HG03175 (cell line): ENCODE measurements at regions not wholly inside any gene's neighbourhood (a gene's known extent, or its start where the extent isn't known, plus 50 kb on each side); places are given as distances from the start of the nearest gene placed in this dataset.

ENCODE experiments used
- ATAC-seq: cut with Tn5 transposase; IDR thresholded peaks from one replicate; pipeline ENCODE4 v1.9.1; 2021; ENCODE audit warnings: mild to moderate bottlenecking, moderate library complexity; ENCODE audit not compliant: unreplicated experiment

DNA sequence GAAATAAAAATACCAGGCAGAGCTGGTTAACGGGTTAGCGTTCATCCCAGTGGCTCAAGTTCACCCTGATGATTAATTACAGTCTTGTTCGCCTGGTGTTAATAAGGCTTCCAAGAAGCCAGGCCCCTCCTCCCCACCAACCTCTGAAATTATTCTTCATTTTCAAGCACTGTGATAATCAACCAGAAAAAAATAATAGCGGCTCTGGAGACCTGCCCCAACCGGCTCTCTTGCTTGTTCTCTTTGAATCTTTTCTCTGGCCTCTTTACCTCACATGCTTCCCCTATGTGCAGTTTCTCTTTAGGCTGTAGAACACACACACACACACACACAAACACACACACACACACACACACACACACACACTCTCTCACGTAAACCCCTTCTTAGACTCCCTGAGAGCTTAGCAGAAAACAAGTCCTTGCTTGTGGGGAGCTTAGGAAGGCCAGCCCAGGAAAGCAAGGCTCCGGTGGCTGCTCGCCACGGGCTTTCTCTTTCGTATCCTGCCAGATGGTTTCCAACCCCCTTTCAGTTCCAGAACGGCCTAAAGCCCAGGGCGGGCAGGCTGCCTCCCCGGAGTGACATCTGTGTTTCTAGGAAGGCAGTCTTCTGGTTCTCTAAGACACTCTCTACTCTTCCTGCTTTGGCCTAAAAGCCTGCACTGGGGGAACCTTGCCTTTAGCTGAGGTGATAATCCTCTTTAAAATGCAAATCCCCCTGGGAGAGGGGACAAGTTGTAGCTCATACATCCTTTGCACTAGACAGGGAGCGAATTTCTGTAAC, 106.4 kb upstream of the SESN3 start:
- ATAC-seq, result peak; percentile 78

DNA sequence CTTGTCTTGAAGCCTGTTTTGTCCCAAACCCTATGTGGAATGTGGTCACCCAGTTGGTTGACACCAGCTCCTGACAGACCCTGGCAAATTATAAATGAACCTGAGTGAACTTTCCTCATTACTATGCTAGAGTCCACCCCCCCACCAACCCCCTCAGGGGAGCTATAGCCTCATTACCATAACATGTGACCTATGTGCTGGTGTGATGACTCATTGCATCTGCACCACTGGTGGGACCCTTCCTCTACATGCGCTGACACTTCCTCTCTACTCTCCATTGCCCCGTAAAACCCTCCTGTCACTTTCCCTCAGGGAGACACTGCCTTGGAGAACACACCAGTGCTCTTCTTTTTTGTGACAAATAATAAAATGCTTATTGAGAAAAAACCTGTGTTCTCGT, 105.0 kb upstream of the SESN3 start:
- ATAC-seq, result no peak

DNA sequence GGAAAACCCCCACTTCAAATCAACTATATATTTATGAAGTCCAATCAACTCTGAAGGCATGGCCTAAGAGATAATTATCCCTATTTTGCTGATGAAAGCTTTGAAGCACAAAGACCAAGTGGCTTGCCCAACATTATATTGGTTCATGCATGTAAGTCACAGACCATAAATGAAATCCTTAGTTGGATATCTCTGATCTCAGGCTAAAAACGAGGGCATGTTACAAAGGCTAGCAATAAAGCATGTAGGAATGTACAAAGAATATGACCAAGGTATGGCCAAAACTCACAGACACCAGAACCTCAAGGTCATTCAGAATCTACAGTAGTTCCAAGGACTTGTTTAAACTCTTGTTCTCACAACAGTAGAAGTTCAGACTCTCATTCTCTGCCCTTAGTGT, 100.2 kb upstream of the SESN3 start:
- no peak for ATAC-seq

DNA sequence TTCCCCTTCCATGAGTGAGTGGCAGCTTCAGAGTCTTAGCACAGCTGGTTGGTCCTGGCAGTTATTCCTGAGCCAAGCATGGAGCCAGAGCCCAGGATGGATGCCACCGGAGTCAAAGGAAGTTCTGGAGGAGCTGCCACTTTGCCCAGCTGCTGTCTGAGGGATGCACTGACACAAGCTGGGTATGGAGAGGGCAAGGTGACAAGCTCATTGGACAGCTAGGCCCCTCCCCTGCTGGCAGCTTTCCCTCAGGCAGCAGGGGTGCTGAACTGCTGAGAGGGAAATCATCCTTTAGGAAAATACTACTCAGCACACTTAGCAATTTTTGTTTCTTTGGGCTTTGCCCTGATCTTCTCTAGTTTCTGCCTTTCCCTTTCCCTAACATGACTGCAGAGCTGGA, 99.3 kb upstream of the SESN3 start:
- no peak for ATAC-seq

DNA sequence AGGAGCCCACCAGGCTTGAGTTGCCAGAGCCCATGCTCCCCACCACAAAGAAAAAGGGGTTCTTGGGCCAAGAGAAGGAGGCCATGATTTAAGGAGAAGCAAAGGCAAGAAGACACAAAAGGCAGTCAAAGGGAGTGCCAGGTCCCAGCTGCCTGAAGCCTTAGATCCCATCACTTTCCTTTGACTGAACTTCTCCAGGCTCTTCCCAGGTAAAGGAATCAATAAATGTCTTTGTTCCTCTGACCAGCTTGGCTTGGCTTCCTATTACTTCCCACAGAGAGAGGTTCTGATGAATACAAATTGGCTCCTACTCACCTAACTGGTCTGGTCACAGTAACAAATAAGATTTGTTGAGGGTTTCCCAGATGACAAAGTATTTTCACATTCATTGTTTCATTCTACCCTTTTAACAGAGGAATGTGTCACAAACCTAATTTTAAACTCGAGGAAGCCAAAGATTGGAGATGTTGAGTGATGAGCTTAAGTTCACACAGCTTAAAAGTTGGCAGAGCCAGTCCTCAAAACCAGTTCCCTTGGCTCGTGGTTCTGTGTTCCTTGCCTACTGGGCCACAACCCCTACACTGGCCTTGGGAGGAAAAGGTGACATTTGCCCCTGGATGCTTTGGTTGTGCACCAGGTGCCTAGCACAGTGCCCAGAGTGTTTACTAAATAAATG, 96.4 kb upstream of the SESN3 start:
- no peak for ATAC-seq

DNA sequence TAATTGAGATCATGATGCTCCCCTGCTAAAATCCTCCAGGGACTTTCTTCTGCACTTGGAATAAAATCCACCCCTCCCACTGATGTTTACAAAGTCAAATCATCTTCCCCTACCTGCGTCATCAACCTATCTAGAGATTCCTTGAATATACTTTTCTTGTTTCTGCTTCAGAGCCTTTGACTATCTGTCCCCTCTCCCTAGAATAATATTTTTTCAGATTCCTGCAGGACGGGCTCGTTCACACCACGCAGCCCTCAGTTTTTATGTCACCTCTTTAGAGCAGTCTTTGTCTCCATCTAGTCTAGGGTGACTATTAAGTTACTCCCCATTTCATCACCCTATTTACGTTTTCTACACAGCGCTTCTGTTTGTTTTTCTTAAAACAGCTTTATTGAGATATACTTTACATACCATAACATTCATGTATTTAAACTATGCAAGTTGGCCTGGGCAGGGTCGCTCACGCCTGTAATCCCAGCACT, 94.8 kb upstream of the SESN3 start:
- ATAC-seq, result no peak

DNA sequence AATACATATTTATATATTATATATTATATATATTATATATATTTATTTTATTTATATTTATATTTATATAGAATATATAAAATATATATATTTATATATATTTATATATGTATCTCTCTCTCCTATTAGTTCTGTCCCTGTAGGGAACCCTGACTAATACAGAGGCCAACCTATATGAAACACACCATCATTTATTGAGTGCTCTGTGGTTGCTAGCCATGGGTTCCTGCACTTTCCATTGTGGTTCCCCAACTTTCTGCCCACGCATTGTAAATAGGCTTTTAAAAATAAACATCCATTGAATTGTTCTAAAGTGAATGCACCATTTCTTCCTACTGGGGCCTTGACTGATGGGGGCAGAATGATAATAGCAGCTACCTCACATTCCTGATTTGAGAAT, 93.8 kb upstream of the SESN3 start:
- ATAC-seq, result no peak

DNA sequence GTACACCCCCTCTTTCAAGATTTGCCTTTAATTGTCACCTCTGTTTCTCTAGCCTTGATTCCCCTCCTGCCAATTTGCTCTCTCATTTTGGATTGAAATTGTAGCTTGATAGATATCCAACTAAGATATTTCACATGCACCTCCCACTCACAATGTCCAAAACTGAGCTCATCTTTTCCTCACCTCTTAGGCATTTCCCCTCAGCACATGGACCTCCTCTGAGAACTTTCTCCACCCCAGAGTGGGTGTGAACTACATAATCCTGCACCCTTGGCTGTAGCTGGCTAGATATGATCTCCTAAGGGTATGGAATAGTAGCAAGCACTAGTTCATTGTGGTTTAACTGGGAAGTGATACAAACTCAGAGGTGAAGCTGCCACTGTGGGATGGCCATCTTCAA, 91.5 kb upstream of the SESN3 start:
- ATAC-seq, result no peak

DNA sequence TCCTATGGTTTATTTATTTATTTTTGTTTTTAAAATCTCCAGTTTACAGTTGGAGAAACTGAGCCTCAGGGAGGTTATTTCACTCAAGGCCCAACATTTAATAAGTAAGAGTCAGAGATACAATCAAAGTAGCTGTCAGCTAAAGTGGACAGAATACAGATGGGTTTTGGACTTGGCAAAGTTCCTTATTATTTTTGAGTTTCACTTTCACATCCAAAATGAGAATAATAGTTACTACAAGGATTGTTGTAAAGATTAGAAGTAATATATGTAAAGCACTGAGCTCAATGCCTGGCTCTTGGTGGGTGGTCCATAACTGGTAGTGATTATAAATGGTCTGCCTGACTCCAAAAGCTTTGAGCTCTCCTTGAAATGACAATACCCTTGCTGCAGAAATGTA, 87.5 kb upstream of the SESN3 start:
- no peak for ATAC-seq

DNA sequence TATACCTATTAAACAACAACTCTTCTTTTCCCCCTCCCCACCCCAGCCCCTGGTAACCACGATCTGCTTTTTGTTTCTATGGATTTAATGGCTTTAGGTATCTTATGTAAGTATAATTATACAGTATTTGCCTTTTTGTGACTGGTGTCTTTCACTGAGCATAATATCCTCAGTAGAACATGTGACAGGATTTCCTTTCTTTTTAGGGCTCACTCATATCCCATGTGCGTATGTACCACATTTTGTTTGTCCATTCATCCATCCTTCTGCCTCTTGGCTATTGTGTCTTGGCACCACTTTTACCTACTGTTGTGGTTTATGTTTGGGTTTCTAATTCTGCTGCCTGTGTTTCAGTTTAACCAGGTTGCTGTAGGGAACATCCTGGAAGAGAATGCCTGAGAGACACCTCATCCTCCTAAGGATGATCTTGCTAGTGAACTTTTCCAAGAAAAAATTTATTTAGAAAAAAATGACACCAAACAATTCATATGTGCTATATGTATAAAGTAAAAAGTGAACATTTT, 77.6 kb upstream of the SESN3 start:
- no peak for ATAC-seq

DNA sequence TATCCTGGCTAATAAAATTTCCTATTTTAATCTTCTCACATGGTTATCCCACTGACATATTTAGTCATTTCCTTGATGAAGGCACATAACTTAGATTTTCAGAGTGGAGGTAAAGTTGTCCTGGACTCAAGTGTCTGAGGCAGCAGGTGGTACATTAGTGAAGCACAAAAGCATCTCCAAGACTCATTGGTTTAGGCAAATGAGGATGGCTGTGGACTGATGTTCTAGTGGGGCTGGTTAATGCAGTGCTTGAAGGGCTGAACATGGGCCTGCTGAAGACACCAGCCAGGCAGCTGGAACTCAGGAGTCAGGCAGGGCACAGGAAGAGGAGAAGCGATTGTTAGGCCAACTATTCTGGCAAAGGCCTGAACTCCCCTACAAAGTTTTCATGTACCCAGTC, 76.3 kb upstream of the SESN3 start:
- no peak for ATAC-seq

DNA sequence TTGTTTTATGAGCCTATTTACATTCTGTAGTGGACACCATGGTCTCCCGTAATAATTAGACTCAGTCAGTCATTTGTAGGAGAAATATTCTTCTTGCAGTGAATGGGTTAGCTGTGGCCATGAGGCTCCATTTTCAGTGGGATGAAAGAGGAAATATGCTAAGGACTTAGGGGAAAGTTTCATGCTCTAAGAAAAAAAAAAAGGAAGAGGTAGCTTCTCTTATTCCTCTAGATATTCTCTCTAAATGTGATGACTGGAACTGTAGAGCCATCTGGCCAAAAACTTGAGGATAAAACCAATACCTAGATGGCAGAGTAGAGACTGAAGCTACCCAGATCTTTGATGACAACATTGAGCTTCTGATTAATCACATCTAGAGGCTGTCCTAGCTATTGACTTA, 75.8 kb upstream of the SESN3 start:
- ATAC-seq, result no peak

DNA sequence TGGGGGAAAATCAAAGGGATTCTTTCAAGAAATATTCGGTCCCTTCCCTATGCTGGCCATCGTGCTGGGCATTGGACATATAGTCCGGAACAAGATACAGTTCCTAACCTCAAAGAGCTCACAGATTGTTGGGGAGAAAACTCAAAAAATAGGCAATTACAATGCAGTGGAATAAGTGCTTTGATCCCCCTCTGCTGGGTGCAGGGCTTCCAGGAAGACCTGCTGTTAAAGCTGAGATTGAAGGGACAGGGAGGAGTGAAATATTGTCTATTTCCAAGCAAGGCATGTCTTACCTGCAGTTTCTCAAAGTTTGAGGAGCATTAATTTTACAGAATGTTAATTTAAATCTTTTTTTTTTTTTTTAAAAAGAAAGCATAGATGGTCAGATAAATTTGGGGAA, 75.1 kb upstream of the SESN3 start:
- ATAC-seq, result no peak

DNA sequence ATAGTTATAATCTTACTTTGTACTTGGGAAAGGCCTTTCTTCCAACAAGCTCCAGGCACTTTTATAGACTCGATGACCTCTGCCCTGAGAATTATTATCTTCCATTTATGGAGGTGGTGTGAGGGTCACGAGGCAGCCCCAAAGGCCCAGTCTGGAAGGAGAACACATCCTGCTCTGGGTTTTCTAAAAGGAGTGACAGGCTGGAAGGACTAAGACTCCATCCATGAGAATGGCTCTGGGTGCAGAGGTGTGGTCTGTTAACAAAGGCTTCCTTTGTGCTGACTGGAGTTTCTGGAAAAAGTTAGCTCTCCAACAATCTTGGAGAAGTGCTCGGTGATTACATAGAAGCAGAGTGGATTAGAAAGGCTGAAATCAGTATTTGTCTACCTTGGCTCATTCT, 74.7 kb upstream of the SESN3 start:
- no peak for ATAC-seq

DNA sequence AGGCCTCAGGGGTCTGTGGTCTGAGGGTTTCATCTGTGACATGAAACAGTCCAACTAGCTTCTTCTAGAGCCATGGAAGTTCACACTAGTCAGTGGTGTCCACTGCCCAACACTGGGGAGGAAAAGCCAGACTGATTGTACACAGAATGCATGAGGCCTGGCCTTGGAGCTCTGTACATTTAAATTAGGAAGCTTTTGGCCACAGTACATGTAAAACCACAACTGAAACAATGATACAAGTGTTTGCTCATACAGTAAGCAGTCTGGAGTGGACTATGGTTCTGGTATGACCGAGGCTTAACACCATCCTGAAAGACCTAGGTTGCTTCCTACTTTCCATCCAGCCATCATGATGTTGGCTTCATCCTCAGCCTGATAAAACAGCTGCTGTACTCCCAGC, 73.8 kb upstream of the SESN3 start:
- no peak for ATAC-seq

DNA sequence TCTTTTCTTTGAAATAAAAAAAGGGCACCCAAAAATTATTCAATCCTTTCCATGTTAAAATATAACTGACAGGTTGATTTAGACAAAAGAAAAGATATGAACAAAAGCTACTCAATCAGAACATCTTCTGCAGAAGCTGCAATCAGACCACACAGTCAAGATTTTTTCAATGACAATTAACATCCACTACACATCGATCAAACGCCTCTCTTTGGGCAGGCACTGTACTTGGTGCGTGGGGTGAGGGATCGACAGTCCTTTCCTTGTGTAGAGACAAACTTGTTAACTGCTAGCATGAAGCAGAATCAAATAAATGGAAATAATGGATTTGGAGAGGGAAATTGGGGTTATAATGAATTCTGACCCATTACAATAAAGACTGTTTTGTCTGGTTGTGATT, 71.2 kb upstream of the SESN3 start:
- no peak for ATAC-seq

DNA sequence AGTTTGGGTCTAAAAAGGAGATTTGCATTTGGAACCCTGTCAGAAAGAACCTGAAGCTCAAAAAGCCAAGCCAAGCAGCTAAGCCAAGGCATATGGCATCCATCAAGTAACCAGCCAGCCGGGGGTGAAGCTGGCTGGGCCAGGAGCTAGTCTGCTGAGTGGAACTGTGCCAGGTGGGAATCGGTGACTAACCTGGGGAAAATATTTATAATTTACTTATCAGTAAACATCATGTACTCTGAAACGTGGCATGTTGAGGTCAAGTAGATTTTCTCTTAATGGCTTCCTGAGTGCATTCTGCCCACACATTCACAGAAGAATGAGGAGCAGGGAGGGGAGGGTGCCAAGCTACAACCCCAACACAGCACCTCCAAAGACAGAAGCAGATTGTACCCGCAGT, 70.5 kb upstream of the SESN3 start:
- no peak for ATAC-seq

DNA sequence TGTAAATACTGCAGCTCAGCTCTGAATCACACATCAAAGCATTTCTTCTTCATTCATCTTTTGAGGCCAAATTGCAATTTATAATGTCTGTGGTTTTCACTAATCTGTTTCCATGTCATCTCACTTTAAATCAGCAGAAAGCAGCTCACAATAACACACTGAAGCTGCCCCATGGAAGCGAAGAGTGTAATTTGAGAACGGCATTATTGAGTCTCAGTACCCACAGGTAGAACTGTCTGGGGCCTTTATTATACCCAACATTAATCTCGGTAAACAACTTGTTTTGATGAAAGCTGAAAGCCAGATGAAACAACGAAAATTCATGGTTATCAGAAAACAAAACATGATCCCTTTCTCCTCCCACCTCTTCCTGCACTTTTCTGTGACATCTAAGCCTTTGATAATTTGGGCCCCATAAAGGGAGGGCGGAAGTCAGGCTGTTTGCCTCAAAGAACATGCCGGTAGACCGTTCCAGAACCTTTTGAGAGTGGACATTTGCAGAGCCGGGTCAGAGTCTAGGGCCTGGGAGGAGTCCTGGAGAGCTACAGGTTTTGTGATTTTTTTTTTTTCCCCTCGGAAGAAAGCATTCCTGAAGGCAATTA, 68.2 kb upstream of the SESN3 start:
- ATAC-seq, result no peak

DNA sequence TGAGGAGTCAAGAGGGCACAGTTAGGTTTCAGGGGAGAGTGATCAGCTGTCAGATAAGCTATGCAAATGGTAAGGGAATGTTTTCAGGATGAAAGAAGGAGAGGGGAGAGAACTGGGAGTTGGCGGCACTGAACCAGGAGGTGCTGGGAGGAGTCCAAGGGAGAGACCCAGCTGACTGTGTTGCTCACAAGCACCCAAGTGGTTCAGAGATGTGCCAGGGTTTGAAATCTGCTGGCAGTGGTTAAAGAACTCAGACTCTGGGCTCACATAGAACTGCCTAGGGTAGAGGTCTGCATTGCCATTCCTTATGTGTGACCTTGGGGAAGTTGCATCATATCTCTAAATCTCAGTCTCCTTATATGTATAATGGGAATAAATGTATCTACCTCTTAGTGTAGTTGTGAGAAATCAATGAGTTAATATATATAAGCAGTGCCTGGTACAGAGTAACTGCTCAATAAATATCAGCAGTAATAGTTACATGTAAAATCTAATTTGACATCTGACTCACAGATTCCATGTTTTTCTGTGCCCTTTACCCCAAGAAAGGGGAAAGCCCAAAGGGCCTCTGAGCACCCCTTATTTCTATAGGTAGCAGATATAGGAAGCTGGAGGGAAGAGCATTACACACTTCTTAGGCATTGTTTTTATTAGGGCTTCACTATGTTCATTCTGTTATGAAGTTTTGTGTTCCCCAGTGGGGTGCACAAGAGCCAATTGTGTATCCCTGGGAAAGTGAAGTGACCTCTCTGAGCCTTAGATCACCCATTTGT, 66.9 kb upstream of the SESN3 start:
- no peak for ATAC-seq

DNA sequence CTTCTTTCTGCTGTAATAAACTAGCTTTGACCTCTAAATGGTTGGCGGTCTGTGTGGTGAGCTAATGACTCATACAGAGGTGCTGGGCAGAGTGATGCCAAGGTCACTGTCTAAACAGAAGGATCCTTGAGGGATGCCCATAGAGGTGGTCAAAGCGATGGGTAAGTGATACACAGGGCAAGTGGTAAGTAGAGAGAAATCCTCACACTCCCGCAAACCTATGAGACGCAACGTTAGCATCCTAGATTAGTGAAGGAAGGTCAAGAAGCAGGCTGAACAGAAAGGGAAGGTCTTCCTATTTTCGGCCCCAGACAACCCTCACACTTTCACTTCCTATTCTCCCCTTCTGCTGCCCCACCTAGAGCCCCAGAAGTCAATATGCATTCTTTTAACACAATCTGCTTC, 65.6 kb upstream of the SESN3 start:
- ATAC-seq, result peak; percentile 98

DNA sequence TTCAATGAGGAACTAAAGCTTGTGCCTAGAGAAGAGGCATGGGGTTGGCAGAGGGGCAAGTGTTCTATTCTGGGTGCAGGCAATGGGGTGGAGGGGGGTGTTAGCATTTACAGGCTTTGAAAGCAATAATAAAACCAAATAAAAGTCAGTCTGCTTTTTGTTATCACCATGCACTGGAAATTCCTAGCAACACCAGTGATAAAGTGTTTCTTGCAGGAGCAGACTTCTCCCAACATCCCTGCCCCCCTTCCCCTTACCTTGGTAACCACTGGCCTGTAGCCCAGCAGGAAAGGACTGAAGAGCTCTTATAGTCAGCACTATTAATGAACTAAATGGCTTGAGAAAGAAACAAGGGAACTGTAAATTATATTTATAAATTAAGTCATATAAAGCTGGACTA, 65.2 kb upstream of the SESN3 start:
- ATAC-seq, result peak; percentile 6
